ENCODE measurements at regions not wholly inside any gene's neighbourhood (a gene's known extent, or its start where the extent isn't known, plus 50 kb on each side); places are given as distances from the start of the nearest gene placed in this dataset.

GRCh38 chr2:7154656-7155055 lies 237.4 kb downstream of the RNF144A start:
- Histone ChIP-seq H3K27me3 (ENCODE audit: control insufficient read depth in 3 of 3, insufficient read depth in 3 of 3, low read depth in 1 of 3, low read length in 3 of 3) (no peaks in the 10 kb centered on the region), H3K4me1 (ENCODE audit: control insufficient read depth in 2 of 2, insufficient read depth in 1 of 2, low read depth in 1 of 2, low read length in 2 of 2) (no peaks in the 10 kb centered on the region), H2BK12ac (ENCODE audit: low read length) (no peak overlapping the region), H2BK5ac (ENCODE audit: low read length) (no peak overlapping the region), H3K79me1 (ENCODE audit: low read depth, low read length) (no peaks in the 10 kb centered on the region), H3K14ac (ENCODE audit: low read length) (no peak overlapping the region), H3K4me3 (ENCODE audit: low read length in 2 of 2) (no peak overlapping the region), H3K18ac (ENCODE audit: low read length) (no peak overlapping the region), H3K4me2 (ENCODE audit: insufficient read depth, low read length, poor library complexity, severe bottlenecking) (no peak overlapping the region), H2BK15ac (ENCODE audit: low read length) (no peak overlapping the region), H3K27ac (replicated peaks; ENCODE audit: low read length) (no peak overlapping the region), H4K91ac (ENCODE audit: low read depth, low read length, poor library complexity) (no peak overlapping the region), H3K23ac (ENCODE audit: low read depth, low read length, poor library complexity) (no peak overlapping the region), H3K9ac (ENCODE audit: low read depth, low read length, poor library complexity) (no peak overlapping the region), H3K4ac (ENCODE audit: low read length) (no peak overlapping the region), H2AK5ac (ENCODE audit: low read depth, low read length) (no peak overlapping the region), H4K8ac (ENCODE audit: low read depth, low read length) (no peak overlapping the region), H3K36me3 (replicated peaks in 1 of 2; ENCODE audit: control insufficient read depth in 2 of 2, insufficient read depth in 2 of 2, low read length in 2 of 2) (no peaks in the 10 kb centered on the region), H3K9me3 (replicated peaks in 1 of 2; ENCODE audit: control insufficient read depth in 2 of 2, insufficient read depth in 1 of 2, low read depth in 1 of 2, low read length in 2 of 2) (no peaks in the 10 kb centered on the region), H2BK120ac (ENCODE audit: low read depth, low read length) (no peak overlapping the region), H2AFZ (ENCODE audit: low read length) (no peak overlapping the region)
- no peak for DNase-seq (ENCODE audit: low spot score)
- no CpG with 5 or more reads among the region's 1 CpG for WGBS, 2 donors (ENCODE audit: extremely low coverage in 2 of 2, insufficient read length in 2 of 2, insufficient replicate concordance in 1 of 2)

DNA sequence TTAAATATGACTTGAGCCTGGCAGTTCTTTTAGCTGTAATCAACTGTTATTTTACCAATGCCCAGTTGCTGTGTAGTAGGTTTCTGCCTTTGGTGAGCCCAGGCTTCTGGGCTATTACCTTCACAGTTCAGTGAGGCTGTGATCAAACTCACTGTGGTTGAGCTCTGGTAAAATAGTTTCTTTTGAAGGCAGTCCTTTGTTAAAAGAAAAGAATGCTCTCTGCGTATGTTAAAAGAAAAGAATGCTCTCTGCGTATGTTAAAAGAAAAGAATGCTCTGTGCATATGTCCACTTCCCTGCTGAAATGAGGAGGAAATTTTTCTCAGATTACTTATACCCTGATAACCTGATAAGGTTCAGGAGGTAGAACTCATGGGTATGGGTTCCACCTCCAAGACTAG lies 244.3 kb downstream of the RNF144A start:
- no peak overlapping the region for H2BK120ac ChIP-seq (ENCODE audit: low read depth, low read length)
- no peaks in the 10 kb centered on the region for H3K9me3 ChIP-seq (replicated peaks in 1 of 2; ENCODE audit: control insufficient read depth in 2 of 2, insufficient read depth in 1 of 2, low read depth in 1 of 2, low read length in 2 of 2)
- H2AFZ ChIP-seq (ENCODE audit: low read length) = peak overlapping the region; percentile 1
- H3K36me3 ChIP-seq (replicated peaks in 1 of 2; ENCODE audit: control insufficient read depth in 2 of 2, insufficient read depth in 2 of 2, low read length in 2 of 2) = no peaks in the 10 kb centered on the region
- H2BK5ac ChIP-seq (ENCODE audit: low read length) = no peak overlapping the region
- H3K14ac ChIP-seq (ENCODE audit: low read length) = no peak overlapping the region
- no peak overlapping the region for H2AK5ac ChIP-seq (ENCODE audit: low read depth, low read length)
- H2BK15ac ChIP-seq (ENCODE audit: low read length) = no peak overlapping the region
- WGBS, 2 donors (ENCODE audit: extremely low coverage in 2 of 2, insufficient read length in 2 of 2, insufficient replicate concordance in 1 of 2) = no CpG with 5 or more reads among the region's 2 CpGs
- H3K18ac ChIP-seq (ENCODE audit: low read length) = no peak overlapping the region
- H3K27me3 ChIP-seq (ENCODE audit: control insufficient read depth in 3 of 3, insufficient read depth in 3 of 3, low read depth in 1 of 3, low read length in 3 of 3) = no peaks in the 10 kb centered on the region
- H2BK12ac ChIP-seq (ENCODE audit: low read length) = no peak overlapping the region
- no peaks in the 10 kb centered on the region for H3K79me1 ChIP-seq (ENCODE audit: low read depth, low read length)
- no peak overlapping the region for H4K8ac ChIP-seq (ENCODE audit: low read depth, low read length)
- DNase-seq (ENCODE audit: low spot score) = no peak
- H3K4me3 ChIP-seq (ENCODE audit: low read length in 2 of 2) = no peak overlapping the region
- H3K9ac ChIP-seq (ENCODE audit: low read depth, low read length, poor library complexity) = no peak overlapping the region
- H3K27ac ChIP-seq (replicated peaks; ENCODE audit: low read length) = no peak overlapping the region
- no peak overlapping the region for H3K4me2 ChIP-seq (ENCODE audit: insufficient read depth, low read length, poor library complexity, severe bottlenecking)
- no peak overlapping the region for H3K23ac ChIP-seq (ENCODE audit: low read depth, low read length, poor library complexity)
- no peak overlapping the region for H4K91ac ChIP-seq (ENCODE audit: low read depth, low read length, poor library complexity)
- no peak overlapping the region for H3K4ac ChIP-seq (ENCODE audit: low read length)
- peaks cover 0 to 9% of the 10 kb centered on the region in 2 donors for H3K4me1 ChIP-seq (ENCODE audit: control insufficient read depth in 2 of 2, insufficient read depth in 1 of 2, low read depth in 1 of 2, low read length in 2 of 2)

DNA sequence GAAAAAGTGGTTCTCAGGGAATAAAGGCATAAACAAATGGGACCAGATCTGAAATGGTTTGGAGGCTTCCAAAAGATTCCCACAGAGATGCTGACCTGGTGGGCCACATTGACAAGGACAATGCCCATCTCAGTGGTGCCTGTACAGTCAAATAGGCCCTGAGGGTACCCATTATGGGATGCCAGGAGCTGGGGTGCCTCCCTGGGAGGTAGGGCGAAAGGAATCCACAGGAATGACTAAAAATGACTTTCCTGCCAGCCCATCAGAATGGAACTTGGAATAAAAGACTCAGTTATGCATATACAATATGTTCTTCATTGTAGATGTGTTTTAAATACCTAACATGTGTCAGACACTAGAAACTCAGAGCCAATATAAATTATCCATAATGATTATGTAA lies 248.5 kb downstream of the RNF144A start:
- Histone ChIP-seq H3K4me1 (ENCODE audit: control insufficient read depth in 2 of 2, insufficient read depth in 1 of 2, low read depth in 1 of 2, low read length in 2 of 2) (peaks cover 0 to 9% of the 10 kb centered on the region in 2 donors), H4K8ac (ENCODE audit: low read depth, low read length) (no peak overlapping the region), H3K14ac (ENCODE audit: low read length) (no peak overlapping the region), H3K18ac (ENCODE audit: low read length) (no peak overlapping the region), H3K9ac (ENCODE audit: low read depth, low read length, poor library complexity) (no peak overlapping the region), H4K91ac (ENCODE audit: low read depth, low read length, poor library complexity) (no peak overlapping the region), H2BK5ac (ENCODE audit: low read length) (no peak overlapping the region), H2AFZ (ENCODE audit: low read length) (no peak overlapping the region), H3K4ac (ENCODE audit: low read length) (no peak overlapping the region), H3K23ac (ENCODE audit: low read depth, low read length, poor library complexity) (no peak overlapping the region), H2BK15ac (ENCODE audit: low read length) (no peak overlapping the region), H3K27ac (replicated peaks; ENCODE audit: low read length) (no peak overlapping the region), H2BK12ac (ENCODE audit: low read length) (no peak overlapping the region), H2BK120ac (ENCODE audit: low read depth, low read length) (no peak overlapping the region), H3K4me2 (ENCODE audit: insufficient read depth, low read length, poor library complexity, severe bottlenecking) (no peak overlapping the region), H2AK5ac (ENCODE audit: low read depth, low read length) (no peak overlapping the region), H3K27me3 (ENCODE audit: control insufficient read depth in 3 of 3, insufficient read depth in 3 of 3, low read depth in 1 of 3, low read length in 3 of 3) (no peaks in the 10 kb centered on the region), H3K4me3 (ENCODE audit: low read length in 2 of 2) (no peak overlapping the region), H3K9me3 (replicated peaks in 1 of 2; ENCODE audit: control insufficient read depth in 2 of 2, insufficient read depth in 1 of 2, low read depth in 1 of 2, low read length in 2 of 2) (no peaks in the 10 kb centered on the region), H3K36me3 (replicated peaks in 1 of 2; ENCODE audit: control insufficient read depth in 2 of 2, insufficient read depth in 2 of 2, low read length in 2 of 2) (no peaks in the 10 kb centered on the region), H3K79me1 (ENCODE audit: low read depth, low read length) (no peaks in the 10 kb centered on the region)
- no peak for DNase-seq (ENCODE audit: low spot score)
- WGBS, 2 donors (ENCODE audit: extremely low coverage in 2 of 2, insufficient read length in 2 of 2, insufficient replicate concordance in 1 of 2) = no CpG with 5 or more reads among the region's 1 CpG

GRCh38 chr2:7167801-7168411 lies 250.7 kb downstream of the RNF144A start:
- H2BK5ac ChIP-seq (ENCODE audit: low read length) = no peak overlapping the region
- no peak overlapping the region for H3K9ac ChIP-seq (ENCODE audit: low read depth, low read length, poor library complexity)
- H3K14ac ChIP-seq (ENCODE audit: low read length) = no peak overlapping the region
- H2BK15ac ChIP-seq (ENCODE audit: low read length) = no peak overlapping the region
- no peaks in the 10 kb centered on the region for H3K36me3 ChIP-seq (replicated peaks in 1 of 2; ENCODE audit: control insufficient read depth in 2 of 2, insufficient read depth in 2 of 2, low read length in 2 of 2)
- no peak overlapping the region for H3K4me2 ChIP-seq (ENCODE audit: insufficient read depth, low read length, poor library complexity, severe bottlenecking)
- H3K4me3 ChIP-seq (ENCODE audit: low read length in 2 of 2) = no peak overlapping the region
- no peak overlapping the region for H2BK120ac ChIP-seq (ENCODE audit: low read depth, low read length)
- peaks cover 0 to under 1% of the 10 kb centered on the region in 2 donors for H3K4me1 ChIP-seq (ENCODE audit: control insufficient read depth in 2 of 2, insufficient read depth in 1 of 2, low read depth in 1 of 2, low read length in 2 of 2)
- no peak overlapping the region for H2AK5ac ChIP-seq (ENCODE audit: low read depth, low read length)
- H3K23ac ChIP-seq (ENCODE audit: low read depth, low read length, poor library complexity) = no peak overlapping the region
- no peak overlapping the region for H4K8ac ChIP-seq (ENCODE audit: low read depth, low read length)
- H4K91ac ChIP-seq (ENCODE audit: low read depth, low read length, poor library complexity) = no peak overlapping the region
- H3K27me3 ChIP-seq (ENCODE audit: control insufficient read depth in 3 of 3, insufficient read depth in 3 of 3, low read depth in 1 of 3, low read length in 3 of 3) = no peaks in the 10 kb centered on the region
- no peak for DNase-seq (ENCODE audit: low spot score)
- no peak overlapping the region for H2AFZ ChIP-seq (ENCODE audit: low read length)
- no peaks in the 10 kb centered on the region for H3K9me3 ChIP-seq (replicated peaks in 1 of 2; ENCODE audit: control insufficient read depth in 2 of 2, insufficient read depth in 1 of 2, low read depth in 1 of 2, low read length in 2 of 2)
- H3K27ac ChIP-seq (replicated peaks; ENCODE audit: low read length) = no peak overlapping the region
- no peaks in the 10 kb centered on the region for H3K79me1 ChIP-seq (ENCODE audit: low read depth, low read length)
- no peak overlapping the region for H2BK12ac ChIP-seq (ENCODE audit: low read length)
- H3K18ac ChIP-seq (ENCODE audit: low read length) = no peak overlapping the region
- no peak overlapping the region for H3K4ac ChIP-seq (ENCODE audit: low read length)
- no CpG with 5 or more reads among the region's 6 CpGs for WGBS, 2 donors (ENCODE audit: extremely low coverage in 2 of 2, insufficient read length in 2 of 2, insufficient replicate concordance in 1 of 2)

Measured in neuronal stem cell (in vitro differentiated cells).